ENCODE measurements at regions not wholly inside any gene's neighbourhood (a gene's known extent, or its start where the extent isn't known, plus 50 kb on each side); places are given as distances from the start of the nearest gene placed in this dataset.

DNA sequence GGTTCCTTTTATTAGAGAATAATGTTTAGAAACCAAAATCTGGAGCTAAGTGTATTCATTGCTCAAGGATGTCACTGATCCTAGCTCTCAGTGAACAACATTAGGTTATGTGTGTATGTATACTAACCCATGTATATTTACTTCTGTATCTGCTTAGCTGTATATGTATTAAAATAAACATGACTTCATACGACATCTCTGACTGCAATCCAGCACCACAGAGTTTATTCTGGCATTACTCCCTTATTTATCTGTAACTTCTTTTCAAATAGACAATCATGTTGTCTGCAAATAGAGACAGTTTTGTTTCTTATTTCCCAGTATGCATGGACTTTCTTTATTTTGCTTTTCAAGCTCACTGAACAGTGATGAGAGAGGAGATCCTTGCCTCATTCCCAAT lies 441.0 kb upstream of the NFE2L3 start:
- TF ChIP-seq CTCF (conservative IDR thresholded peaks at IDR 0.05): no peak
- TF ChIP-seq EZH2 (IDR thresholded peaks at IDR 0.05; ENCODE audit: low read depth): no peak
